ENCODE measurements at regions not wholly inside any gene's neighbourhood (a gene's known extent, or its start where the extent isn't known, plus 50 kb on each side); places are given as distances from the start of the nearest gene placed in this dataset.

DNA sequence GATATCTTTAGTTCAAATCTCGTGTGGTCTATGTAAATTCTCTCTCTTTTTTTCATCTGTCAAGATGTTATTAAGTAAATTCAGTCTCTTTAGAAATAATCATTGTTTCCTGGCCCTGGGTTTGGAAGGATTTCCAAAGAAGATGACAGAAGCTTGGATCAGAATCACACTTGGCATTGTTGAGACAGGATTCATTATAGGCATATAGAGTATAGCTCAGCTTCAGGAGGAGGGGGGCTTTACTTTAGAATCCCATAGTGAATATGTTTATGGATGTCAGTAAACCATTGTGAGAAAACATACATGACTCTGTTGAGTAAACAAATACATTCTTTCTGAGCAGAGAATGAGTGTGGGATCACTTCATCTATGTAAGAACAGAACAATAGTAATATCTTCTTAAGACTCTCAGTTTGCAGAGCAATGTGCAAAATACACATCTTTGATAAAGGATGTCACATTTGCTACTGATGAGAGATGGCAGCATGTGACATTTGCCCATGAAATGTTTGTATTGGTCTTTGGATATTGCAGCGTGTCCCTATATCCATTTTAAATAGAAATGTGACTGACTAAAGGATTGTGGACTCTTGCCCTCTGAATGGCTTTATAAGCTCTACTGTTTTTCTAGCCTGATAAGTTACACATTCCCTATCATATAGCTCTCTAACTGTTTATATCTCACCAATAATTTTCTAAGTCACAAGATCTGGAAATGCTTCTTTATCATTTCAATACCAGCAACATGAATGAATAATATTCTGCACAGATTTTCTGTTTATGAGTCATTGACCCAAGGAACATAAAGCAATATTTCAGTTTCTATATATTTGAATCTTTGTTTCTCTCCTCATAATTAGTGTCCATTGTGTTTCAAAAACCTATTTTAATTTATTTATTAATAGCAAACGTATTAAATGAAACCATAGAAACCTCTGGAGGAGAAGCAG lies 95.6 kb upstream of the THRB start (continued):
- TF ChIP-seq RAD21 (CRISPR knock-in tag; conservative IDR thresholded peaks at IDR 0.05 in 1 of 2, IDR thresholded peaks at IDR 0.05 in 1 of 2) (no peak), FOXJ2 (tag; IDR thresholded peaks at IDR 0.05) (no peak), PPARD (CRISPR knock-in tag; IDR thresholded peaks at IDR 0.05) (no peak), CBFA2T2 (conservative IDR thresholded peaks at IDR 0.05) (no peak)
- TF ChIP-seq, protein P1, sequence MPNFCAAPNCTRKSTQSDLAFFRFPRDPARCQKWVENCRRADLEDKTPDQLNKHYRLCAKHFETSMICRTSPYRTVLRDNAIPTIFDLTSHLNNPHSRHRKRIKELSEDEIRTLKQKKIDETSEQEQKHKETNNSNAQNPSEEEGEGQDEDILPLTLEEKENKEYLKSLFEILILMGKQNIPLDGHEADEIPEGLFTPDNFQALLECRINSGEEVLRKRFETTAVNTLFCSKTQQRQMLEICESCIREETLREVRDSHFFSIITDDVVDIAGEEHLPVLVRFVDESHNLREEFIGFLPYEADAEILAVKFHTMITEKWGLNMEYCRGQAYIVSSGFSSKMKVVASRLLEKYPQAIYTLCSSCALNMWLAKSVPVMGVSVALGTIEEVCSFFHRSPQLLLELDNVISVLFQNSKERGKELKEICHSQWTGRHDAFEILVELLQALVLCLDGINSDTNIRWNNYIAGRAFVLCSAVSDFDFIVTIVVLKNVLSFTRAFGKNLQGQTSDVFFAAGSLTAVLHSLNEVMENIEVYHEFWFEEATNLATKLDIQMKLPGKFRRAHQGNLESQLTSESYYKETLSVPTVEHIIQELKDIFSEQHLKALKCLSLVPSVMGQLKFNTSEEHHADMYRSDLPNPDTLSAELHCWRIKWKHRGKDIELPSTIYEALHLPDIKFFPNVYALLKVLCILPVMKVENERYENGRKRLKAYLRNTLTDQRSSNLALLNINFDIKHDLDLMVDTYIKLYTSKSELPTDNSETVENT (CRISPR knock-in tag; IDR thresholded peaks at IDR 0.05): no peak

DNA sequence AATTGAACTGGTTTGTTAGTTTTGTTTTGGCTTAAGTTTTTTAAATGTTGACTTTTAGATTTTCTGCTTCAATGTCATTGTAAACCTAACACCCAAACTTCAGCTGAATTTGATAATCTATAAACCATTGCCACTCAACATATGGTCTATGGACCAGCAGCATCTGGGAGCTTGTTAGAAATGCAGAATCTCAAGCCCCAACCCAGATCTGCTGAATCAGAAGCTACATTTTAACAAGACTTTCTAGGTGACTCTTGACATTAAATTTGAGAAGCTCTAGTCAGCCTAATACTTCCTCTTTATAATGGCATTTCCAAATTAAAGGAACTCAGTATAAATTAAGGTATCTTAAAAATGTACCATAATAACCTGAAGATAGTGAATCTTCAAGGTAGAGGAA lies 96.5 kb upstream of the THRB start:
- in situ Hi-C loops (cut with MboI) (no loop called here), intact Hi-C loops (cut with micrococcal nuclease) (no loop called here)
- DNase-seq (ENCODE audit: extremely low read depth in 1 of 4, low spot score in 3 of 4) (no peak), FAIRE-seq (no peak), ATAC-seq (no peak)
- H3K79me2 ChIP-seq (ENCODE audit: control insufficient read depth, insufficient read depth, low read length): no peaks in the 10 kb centered on the region
- CTCF ChIA-PET (ENCODE audit: low intra/inter-chr PET ratio): no interaction called here
- no peak overlapping the region for H3K9ac ChIP-seq (ENCODE audit: insufficient read depth in 1 of 2, low read depth in 2 of 2, low read length in 2 of 2)
- H3K27ac ChIP-seq (ENCODE audit: extremely low read depth, low read depth, low read length): no peak overlapping the region
- POLR2A ChIA-PET: no interaction called here
- no peak overlapping the region for H2AFZ ChIP-seq (ENCODE audit: low read depth, low read length)
- H3K9me3 ChIP-seq (replicated peaks; ENCODE audit: control insufficient read depth, insufficient read depth, low read depth, low read length): no peaks in the 10 kb centered on the region
- H3K4me3 ChIP-seq: no peak overlapping the region
- no peaks in the 10 kb centered on the region; a peak in 1 of 5 replicates for H3K4me1 ChIP-seq (replicated peaks in 1 of 2; ENCODE audit: control insufficient read depth in 2 of 2, insufficient read depth in 2 of 2, low read length in 2 of 2)
- BruUV-seq (replicated peaks): no TSS peak
- H3K36me3 ChIP-seq (ENCODE audit: control insufficient read depth, insufficient read depth, low read length): no peaks in the 10 kb centered on the region
- H3K4me2 ChIP-seq (ENCODE audit: insufficient read depth, low read length): no peak overlapping the region
- no peaks in the 10 kb centered on the region; a peak in 1 of 5 replicates for H3K27me3 ChIP-seq (ENCODE audit: control insufficient read depth in 2 of 2, insufficient read depth in 2 of 2, low read length in 2 of 2)
- H4K20me1 ChIP-seq (replicated peaks; ENCODE audit: control insufficient read depth, insufficient read depth, low read length): no peaks in the 10 kb centered on the region
- H3K9me1 ChIP-seq (ENCODE audit: control insufficient read depth, insufficient read depth, low read length): no peaks in the 10 kb centered on the region
- TF ChIP-seq TCF7L2 (IDR thresholded peaks at IDR 0.05; ENCODE audit: low read depth, low read length) (no peak), RFX1 (IDR thresholded peaks at IDR 0.05) (no peak), SP2 (IDR thresholded peaks at IDR 0.05; ENCODE audit: extremely low read depth, low read depth, low read length, poor library complexity, severe bottlenecking) (no peak), ZNF764 (CRISPR knock-in tag; IDR thresholded peaks at IDR 0.05; ENCODE audit: low read depth) (no peak), MYNN (IDR thresholded peaks at IDR 0.05) (no peak), MYNN (CRISPR knock-in tag; IDR thresholded peaks at IDR 0.05) (no peak), SP1 (CRISPR knock-in tag; IDR thresholded peaks at IDR 0.05) (no peak), CREB1 (IDR thresholded peaks at IDR 0.05) (no peak), CREB1 (CRISPR knock-in tag; IDR thresholded peaks at IDR 0.05) (no peak), POLR2AphosphoS2 (IDR thresholded peaks at IDR 0.05; ENCODE audit: low read length) (no peak), NCOA4 (IDR thresholded peaks at IDR 0.05; ENCODE audit: partially characterized antibody) (no peak)
- TF ChIP-seq, protein P2, sequence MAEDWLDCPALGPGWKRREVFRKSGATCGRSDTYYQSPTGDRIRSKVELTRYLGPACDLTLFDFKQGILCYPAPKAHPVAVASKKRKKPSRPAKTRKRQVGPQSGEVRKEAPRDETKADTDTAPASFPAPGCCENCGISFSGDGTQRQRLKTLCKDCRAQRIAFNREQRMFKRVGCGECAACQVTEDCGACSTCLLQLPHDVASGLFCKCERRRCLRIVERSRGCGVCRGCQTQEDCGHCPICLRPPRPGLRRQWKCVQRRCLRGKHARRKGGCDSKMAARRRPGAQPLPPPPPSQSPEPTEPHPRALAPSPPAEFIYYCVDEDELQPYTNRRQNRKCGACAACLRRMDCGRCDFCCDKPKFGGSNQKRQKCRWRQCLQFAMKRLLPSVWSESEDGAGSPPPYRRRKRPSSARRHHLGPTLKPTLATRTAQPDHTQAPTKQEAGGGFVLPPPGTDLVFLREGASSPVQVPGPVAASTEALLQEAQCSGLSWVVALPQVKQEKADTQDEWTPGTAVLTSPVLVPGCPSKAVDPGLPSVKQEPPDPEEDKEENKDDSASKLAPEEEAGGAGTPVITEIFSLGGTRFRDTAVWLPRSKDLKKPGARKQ (CRISPR knock-in tag; IDR thresholded peaks at IDR 0.05): no peak

All from K562 (cell line).